T-cell (primary cell): ENCODE measurements at regions not wholly inside any gene's neighbourhood (a gene's known extent, or its start where the extent isn't known, plus 50 kb on each side); places are given as distances from the start of the nearest gene placed in this dataset.
"Not testable (repeated sequence)": the region's sequence is repeated elsewhere in the genome, so short reads cannot be mapped to it uniquely, and the experiment has no call there.

Source experiments
- ATAC-seq, 4 experiments: fragments of 200-7000 bp in 3 of 4; fragments of 150-1000 bp in 1 of 4; cut with Tn5 transposase; replicated peaks in 1 of 4; 1 replicate in 3 of 4; 2 replicates in 1 of 4; pipeline ENCODE4 v1.10.0; 2021; ENCODE audit warnings: moderate library complexity in 3 of 4, mild to moderate bottlenecking in 2 of 4, moderate number of reproducible peaks in 1 of 4
- CTCF ChIA-PET, 2 donors: fragments of 300-600 bp; sonication (Branson Sonifier 250); formaldehyde crosslinking; loops; one replicate each; lab custom pipeline; 2022; ENCODE audit warnings: antibody characterized with exemption in 2 of 2; lab: Charles Lee
- POLR2A ChIA-PET, 2 donors: fragments of 300-600 bp; sonication (Branson Sonifier 250); formaldehyde crosslinking; loops; one replicate each; lab custom pipeline; 2022; ENCODE audit warnings: antibody characterized with exemption in 2 of 2; lab: Charles Lee
- DNase-seq, 35 experiments: peaks; one replicate each; pipeline versions ENCODE4 v3.0.0 to v3.0.0-alpha.2; 2013 to 2023
- H3K27ac ChIP-seq: one replicate; pipeline ENCODE4 v1.5.1; 2013; ENCODE audit warnings: low read length
- H3K27me3 ChIP-seq, 2 experiments: replicated peaks in 1 of 2; 1 replicate in 1 of 2; 2 replicates in 1 of 2; pipeline versions ENCODE4 v1.6.1 to v1.7.0; 2013; ENCODE audit warnings: low read length in 1 of 2, mixed read lengths in 1 of 2; ENCODE audit not compliant: control insufficient read depth in 2 of 2, insufficient read depth in 2 of 2; ENCODE audit errors: extremely low read depth in 1 of 2
- H3K36me3 ChIP-seq, 2 donors: 1 replicate in 1 of 2; 2 replicates in 1 of 2; pipeline versions ENCODE4 v1.6.1 to v1.7.0; 2013; ENCODE audit warnings: low read length in 1 of 2; ENCODE audit not compliant: control insufficient read depth in 2 of 2, insufficient read depth in 1 of 2; ENCODE audit errors: extremely low read depth in 1 of 2
- H3K4me1 ChIP-seq, 2 experiments: 1 replicate in 1 of 2; 2 replicates in 1 of 2; pipeline versions ENCODE4 v1.6.1 to v1.7.0; 2013; ENCODE audit warnings: low read length in 2 of 2, mixed read lengths in 1 of 2; ENCODE audit not compliant: insufficient read depth in 2 of 2, control insufficient read depth in 1 of 2; ENCODE audit errors: extremely low read depth in 1 of 2
- H3K4me3 ChIP-seq, 2 donors: 1 replicate in 1 of 2; 2 replicates in 1 of 2; pipeline versions ENCODE4 v1.5.1 to v1.7.0; 2013; ENCODE audit warnings: mild to moderate bottlenecking in 2 of 2, low read length in 1 of 2, moderate library complexity in 1 of 2; ENCODE audit not compliant: control insufficient read depth in 1 of 2; ENCODE audit errors: extremely low read depth in 1 of 2
- H3K9me3 ChIP-seq: 2 replicates; pipeline ENCODE4 v1.7.0; 2013
- H3K27ac Mint-ChIP-seq, 2 donors: one replicate each; pipeline ENCODE4 v1.8.0; 2020 to 2021; ENCODE audit warnings: mild to moderate bottlenecking in 2 of 2, mixed read lengths in 2 of 2
- H3K27me3 Mint-ChIP-seq, 2 donors: one replicate each; pipeline ENCODE4 v1.8.0; 2021 to 2022; ENCODE audit warnings: mixed read lengths in 2 of 2
- H3K36me3 Mint-ChIP-seq: one replicate; pipeline ENCODE4 v1.8.0; 2021; ENCODE audit warnings: mixed read lengths
- H3K4me1 Mint-ChIP-seq, 3 donors: one replicate each; pipeline ENCODE4 v1.8.0; 2020 to 2022; ENCODE audit warnings: mixed read lengths in 3 of 3, mild to moderate bottlenecking in 1 of 3
- H3K4me3 Mint-ChIP-seq, 3 donors: one replicate each; pipeline ENCODE4 v1.8.0; 2020 to 2022; ENCODE audit warnings: mild to moderate bottlenecking in 3 of 3, mixed read lengths in 3 of 3, moderate library complexity in 3 of 3
- H3K9me3 Mint-ChIP-seq, 3 donors: one replicate each; pipeline ENCODE4 v1.8.0; 2020 to 2022; ENCODE audit warnings: mixed read lengths in 3 of 3
- WGBS: methylation state at CpG from one replicate; pipeline ENCODE4 v1.1.5; 2013; ENCODE audit warnings: missing lambda C conversion rate; ENCODE audit not compliant: insufficient coverage; 5-methylcytosine and 5-hydroxymethylcytosine counted together

DNA sequence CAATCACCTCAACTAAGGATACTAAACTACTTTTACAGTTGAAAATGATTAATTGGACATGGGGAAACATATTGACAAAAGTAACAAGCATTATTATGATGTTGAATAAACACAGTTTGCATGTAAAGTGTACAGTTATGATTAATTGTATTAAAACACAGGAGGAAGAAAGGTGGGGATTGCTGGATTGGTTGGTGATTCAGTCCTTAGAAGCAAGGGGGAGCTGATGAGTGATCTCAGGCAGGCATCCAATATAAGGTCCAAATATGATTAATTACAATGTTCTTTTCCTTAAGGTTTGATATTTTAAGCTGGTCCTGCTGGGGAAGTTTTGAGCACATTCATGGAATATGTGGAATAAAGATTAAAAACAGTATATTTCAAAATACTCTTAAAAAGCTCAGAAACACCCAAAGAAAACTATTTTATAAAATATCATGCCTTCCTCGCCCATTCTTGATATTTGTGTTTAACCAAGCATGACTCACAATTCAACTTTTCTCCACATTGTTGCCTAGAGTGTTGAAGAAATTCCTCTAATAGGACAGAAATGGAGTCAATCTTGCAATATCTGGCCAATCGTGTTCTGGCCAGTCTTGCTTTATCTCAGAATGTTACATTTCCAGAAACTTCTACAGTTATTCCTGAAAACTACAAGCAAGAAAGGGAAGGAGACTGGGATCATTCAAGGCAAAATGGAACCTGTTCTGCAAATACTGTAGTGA, 268.2 kb downstream of the RPIA start:
- no peak for DNase-seq
- Histone ChIP-seq H3K4me3 (no peak overlapping the region), H3K4me1 (no peaks in the 10 kb centered on the region), H3K27me3 (peaks cover 0 to 6% of the 10 kb centered on the region in 2 experiments), H3K36me3 (no peaks in the 10 kb centered on the region), H3K27ac (no peak overlapping the region), H3K9me3 (no peaks in the 10 kb centered on the region)
- CTCF ChIA-PET: no interaction called here
- ATAC-seq: no peak
- Mint-ChIP-seq H3K4me1 (no peaks in the 10 kb centered on the region), H3K4me3 (no peak overlapping the region), H3K9me3 (no peaks in the 10 kb centered on the region), H3K27me3 (peaks cover 12 to 19% of the 10 kb centered on the region in 2 donors), H3K36me3 (no peaks in the 10 kb centered on the region), H3K27ac (no peak overlapping the region)
- WGBS: 80% methylated on average over 1 of the region's 2 CpGs
- POLR2A ChIA-PET: no interaction called here

DNA sequence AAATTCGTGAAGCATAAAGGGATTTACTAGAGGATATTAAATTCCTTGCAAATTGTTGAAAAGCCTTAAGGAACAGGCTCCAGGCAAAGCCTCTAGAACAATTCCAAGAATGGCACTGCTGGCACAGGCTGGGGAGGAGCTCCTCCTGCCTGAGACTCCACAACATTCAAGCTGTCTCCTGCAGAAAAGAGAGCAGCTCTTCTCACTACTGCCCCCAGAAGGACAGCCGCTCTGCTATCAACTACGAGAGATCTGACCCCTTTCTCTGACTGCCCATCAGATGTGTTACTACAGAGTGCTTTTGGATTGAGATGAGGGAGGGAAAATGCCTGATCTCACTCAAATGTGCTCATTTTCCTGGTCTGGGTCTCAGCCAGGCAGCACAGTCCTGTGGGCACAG, 269.9 kb downstream of the RPIA start:
- H3K27me3 ChIP-seq, H3K36me3 ChIP-seq, H3K4me3 ChIP-seq, POLR2A ChIA-PET, ATAC-seq, H3K9me3 Mint-ChIP-seq, H3K4me1 Mint-ChIP-seq, H3K4me3 Mint-ChIP-seq, H3K4me1 ChIP-seq, CTCF ChIA-PET, H3K36me3 Mint-ChIP-seq, DNase-seq, H3K27ac ChIP-seq, H3K27ac Mint-ChIP-seq, H3K9me3 ChIP-seq: not testable (repeated sequence)
- 67% methylated on average over 1 of the region's 3 CpGs for WGBS
- H3K27me3 Mint-ChIP-seq: peaks cover 12 to 13% of the 10 kb centered on the region in 2 donors

GRCh38 chr2:88967844-88968243, 276.4 kb downstream of the RPIA start:
- peaks cover 3 to 4% of the 10 kb centered on the region in 2 donors for H3K27me3 Mint-ChIP-seq
- H3K4me3 Mint-ChIP-seq: no peak overlapping the region
- POLR2A ChIA-PET: no interaction called here
- Histone ChIP-seq H3K9me3 (no peaks in the 10 kb centered on the region), H3K27ac (no peak overlapping the region), H3K4me3 (no peak overlapping the region), H3K4me1 (no peaks in the 10 kb centered on the region), H3K27me3 (peaks cover 0 to 2% of the 10 kb centered on the region in 2 experiments), H3K36me3 (no peaks in the 10 kb centered on the region)
- WGBS: no CpG with 5 or more reads among the region's 3 CpGs
- CTCF ChIA-PET: no interaction called here
- H3K36me3 Mint-ChIP-seq: no peaks in the 10 kb centered on the region
- H3K9me3 Mint-ChIP-seq: no peaks in the 10 kb centered on the region
- H3K27ac Mint-ChIP-seq: no peak overlapping the region
- H3K4me1 Mint-ChIP-seq: no peaks in the 10 kb centered on the region
- DNase-seq (no peak), ATAC-seq (no peak)

- WGBS: no CpG with 5 or more reads among the region's 2 CpGs
Observed at GRCh38 chr2:88978011-88978410, 286.5 kb downstream of the RPIA start.

GRCh38 chr2:88978446-88978845, 287.0 kb downstream of the RPIA start:
- H3K4me3 ChIP-seq, H3K27ac ChIP-seq, H3K27ac Mint-ChIP-seq, CTCF ChIA-PET, ATAC-seq, DNase-seq, H3K9me3 Mint-ChIP-seq, H3K9me3 ChIP-seq, H3K27me3 ChIP-seq, POLR2A ChIA-PET, H3K4me1 ChIP-seq, H3K36me3 ChIP-seq, H3K4me3 Mint-ChIP-seq, H3K4me1 Mint-ChIP-seq, H3K36me3 Mint-ChIP-seq: not testable (repeated sequence)
- WGBS: 50% methylated on average over 1 of the region's 1 CpG
- H3K27me3 Mint-ChIP-seq: peaks cover 5 to 11% of the 10 kb centered on the region in 2 donors

More at GRCh38 chr2:88978011-88978410, 286.5 kb downstream of the RPIA start:
- H3K4me3 ChIP-seq, CTCF ChIA-PET, DNase-seq, H3K36me3 Mint-ChIP-seq, H3K27ac Mint-ChIP-seq, H3K27me3 ChIP-seq, H3K27ac ChIP-seq, H3K9me3 Mint-ChIP-seq, H3K4me1 Mint-ChIP-seq, H3K36me3 ChIP-seq, H3K9me3 ChIP-seq, H3K4me3 Mint-ChIP-seq, ATAC-seq, POLR2A ChIA-PET, H3K4me1 ChIP-seq: not testable (repeated sequence)
- H3K27me3 Mint-ChIP-seq: peaks cover 5 to 11% of the 10 kb centered on the region in 2 donors

GRCh38 chr2:88984079-88984478, 292.6 kb downstream of the RPIA start:
- CTCF ChIA-PET, H3K9me3 ChIP-seq, H3K4me3 ChIP-seq, H3K9me3 Mint-ChIP-seq, H3K36me3 ChIP-seq, H3K36me3 Mint-ChIP-seq, POLR2A ChIA-PET, H3K4me1 Mint-ChIP-seq, H3K4me1 ChIP-seq, H3K27me3 ChIP-seq, DNase-seq, ATAC-seq, H3K27me3 Mint-ChIP-seq, H3K27ac ChIP-seq, H3K4me3 Mint-ChIP-seq, H3K27ac Mint-ChIP-seq: not testable (repeated sequence)
- no CpG with 5 or more reads among the region's 2 CpGs for WGBS
